Fibroblast of skin of right quadriceps (primary cell): ENCODE measurements at regions not wholly inside any gene's neighbourhood (a gene's known extent, or its start where the extent isn't known, plus 50 kb on each side); places are given as distances from the start of the nearest gene placed in this dataset.

ENCODE experiments used
- DNase-seq: peaks from one replicate; pipeline ENCODE4 v3.0.0-alpha.2; 2013

DNA sequence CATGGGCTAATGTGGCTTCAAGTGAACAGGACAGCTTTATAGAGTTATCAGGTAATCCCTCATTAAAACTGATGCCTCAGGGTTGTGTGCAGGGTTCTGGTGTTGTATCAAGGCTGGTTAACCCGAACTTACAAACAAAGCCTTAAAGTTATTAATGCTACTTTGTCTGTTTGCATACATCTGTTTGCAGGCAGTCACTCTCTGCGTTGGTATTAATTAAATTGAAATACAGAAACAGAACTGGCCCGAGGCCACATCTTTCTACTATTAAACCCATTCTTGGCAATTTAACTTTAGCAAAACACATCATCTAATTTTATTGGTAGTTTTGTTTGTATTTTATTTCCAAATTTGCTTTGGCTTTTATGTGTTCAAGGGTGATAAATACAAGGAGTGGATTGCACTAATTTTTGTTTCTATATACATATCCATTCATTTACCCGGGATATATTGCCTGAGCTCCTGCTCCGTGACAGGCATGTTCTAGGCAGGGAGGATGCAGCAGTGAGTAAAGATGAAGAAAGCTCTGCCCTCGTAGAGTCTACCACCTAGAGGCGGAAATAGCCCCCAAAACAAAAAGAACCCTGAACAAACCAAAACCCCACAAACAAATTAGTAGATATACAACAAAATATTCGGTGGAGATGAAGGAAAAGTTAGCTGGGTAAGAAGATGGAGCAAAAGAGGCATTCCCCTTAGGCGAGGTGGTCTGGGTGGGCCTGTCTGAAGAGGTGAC lies 164.2 kb downstream of the MACROH2A1 start:
- no peak for DNase-seq

DNA sequence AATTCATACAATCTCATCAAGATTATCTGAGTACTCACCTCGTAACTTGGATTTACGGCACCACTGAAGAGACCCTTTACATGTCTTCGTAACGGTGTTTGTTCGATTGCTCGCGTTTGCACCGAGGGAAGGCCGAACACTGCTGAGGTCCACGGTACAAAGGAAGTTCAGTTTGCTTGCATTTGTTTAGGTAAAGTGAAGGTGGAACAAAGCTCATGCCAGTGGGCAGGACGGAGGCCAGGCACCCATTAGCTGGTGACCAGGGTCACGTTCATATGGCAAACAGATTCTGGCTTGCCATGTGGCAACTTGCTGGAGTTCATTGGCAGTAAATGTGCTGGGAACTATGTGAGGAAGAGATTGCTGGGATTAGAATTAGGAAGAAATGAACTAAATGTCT lies 164.8 kb downstream of the MACROH2A1 start:
- DNase-seq = no peak

DNA sequence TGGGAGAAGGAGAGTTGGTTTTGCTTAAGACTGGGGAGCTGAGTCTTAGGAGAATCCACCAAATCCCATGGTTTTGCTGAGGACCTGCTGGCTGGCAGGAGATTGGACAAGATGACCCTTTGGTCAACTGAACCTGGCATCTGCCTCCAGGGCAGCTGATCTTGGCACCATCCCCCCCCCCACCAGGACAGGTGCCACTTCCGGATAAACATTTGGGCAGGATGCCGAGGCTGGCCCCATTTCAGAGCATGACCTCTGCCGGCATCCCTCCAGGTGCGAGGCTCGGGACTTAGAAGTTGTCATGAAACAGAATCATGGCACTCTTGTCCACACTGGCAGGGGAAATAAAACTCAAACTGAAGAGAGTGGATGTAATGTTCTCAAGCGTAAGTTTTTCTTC lies 165.6 kb downstream of the MACROH2A1 start:
- DNase-seq = no peak

DNA sequence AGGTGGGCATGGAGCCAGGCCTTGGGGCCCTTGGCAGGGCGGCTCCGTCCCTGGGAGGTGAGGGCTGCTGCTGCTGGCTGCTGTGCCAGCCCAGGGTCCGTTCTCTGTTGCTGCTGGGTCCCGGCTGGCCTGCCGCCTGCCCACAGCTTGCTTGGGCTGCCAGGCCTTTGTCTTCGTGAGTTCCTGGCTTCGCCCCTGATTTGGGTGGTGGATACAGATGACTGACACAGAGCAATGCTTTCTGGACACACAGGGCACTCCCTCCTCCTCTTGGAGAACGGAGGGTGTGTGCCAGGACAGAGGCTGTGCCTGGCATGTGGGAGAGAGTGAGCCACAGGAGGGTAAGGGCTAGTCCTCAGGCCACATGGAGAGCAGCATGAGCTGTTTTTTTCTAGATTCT lies 166.1 kb downstream of the MACROH2A1 start:
- no peak for DNase-seq

DNA sequence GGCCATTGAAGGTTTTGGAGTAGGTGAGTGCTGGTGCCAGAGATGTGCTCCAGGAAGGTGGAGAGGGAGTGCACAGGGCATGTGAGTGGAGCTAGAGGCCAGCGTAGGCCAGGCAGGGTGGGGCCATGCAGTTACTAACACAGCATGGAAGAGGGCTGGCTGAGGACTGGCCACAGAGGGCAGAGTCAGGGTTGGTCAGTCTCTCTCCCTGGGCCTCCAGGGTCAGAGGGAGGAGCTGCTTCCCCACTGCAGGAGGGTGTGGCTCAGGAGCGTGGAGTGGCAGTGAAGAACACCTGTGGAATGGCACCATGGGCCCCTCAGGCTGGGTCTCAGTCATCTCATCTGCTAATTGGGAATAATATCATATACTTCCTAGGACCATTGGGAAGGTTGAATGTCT lies 167.7 kb downstream of the MACROH2A1 start:
- no peak for DNase-seq

DNA sequence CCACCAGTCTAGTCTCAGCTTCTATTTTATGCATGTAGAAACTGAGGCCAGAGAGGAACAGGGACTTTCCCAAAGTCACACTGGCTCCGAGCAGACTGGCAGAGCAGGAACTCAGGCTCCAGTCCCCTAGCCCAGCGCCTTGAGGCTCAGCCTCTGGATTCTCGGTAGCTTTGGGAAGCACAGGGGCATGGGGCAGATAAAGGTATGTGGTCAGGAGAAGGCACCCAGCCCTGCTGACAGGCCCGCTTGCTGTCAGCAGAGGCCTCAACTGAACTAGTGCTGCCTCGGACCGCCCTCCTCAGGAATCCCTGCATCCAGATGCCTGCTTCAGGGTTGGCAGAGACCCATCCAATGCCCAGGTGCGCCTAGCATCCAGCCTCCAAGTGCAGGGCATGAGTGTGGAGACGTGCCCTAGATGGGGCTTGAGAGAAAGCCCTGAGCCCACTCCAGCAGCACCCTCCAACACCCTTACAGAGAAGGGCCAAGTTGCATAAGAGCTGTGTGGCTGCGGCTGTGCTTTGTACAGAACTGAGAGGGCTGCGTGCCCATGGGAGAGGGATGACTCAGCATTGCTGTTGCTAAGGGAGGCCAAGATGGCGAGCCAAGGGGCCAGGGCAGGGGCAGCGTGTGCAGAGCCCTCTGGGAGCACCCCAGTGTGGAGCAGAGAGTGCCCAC lies 168.6 kb downstream of the MACROH2A1 start:
- DNase-seq = peak; percentile 48

DNA sequence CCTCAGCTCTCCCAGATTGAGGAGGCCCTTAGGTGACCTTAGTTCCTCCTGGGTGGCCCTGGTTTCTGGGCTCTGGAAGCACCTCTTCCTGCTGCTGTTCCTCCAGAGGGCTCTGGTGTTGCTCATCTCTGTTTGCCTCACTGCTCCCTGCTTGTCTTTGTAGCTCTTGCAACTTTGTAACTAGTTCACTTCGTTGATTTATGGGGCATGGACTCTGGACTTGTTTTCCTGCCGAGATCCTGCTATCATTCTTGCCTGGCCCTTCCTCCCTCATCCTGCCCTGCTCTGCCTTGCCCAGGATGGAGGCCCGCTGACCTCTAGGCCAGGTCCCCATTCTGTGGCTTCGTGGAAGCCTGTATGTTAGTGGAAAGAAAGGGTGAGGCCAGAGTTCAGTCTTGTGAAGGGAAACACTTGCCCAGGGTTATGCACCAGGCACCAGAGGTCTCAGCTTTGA lies 169.3 kb downstream of the MACROH2A1 start:
- DNase-seq = no peak

DNA sequence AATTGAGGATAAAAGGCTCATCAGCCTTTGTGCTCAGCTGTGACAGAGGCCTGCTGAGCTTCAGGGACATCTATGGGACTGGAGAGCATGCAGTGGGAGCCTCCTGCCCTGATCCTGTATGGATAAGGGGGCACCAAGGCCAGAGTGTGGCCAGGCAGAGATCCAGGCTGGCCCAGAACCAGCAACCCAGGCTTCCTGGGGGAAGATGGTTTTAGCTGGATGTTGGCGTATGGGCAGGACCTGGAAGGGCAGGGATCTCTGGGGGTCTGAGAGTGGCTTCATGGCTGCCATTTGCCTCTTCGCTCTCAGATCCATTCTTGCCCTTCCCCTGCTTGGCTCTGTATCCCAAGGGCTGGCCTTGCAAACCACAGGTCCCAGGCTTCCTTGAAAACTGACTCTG lies 169.9 kb downstream of the MACROH2A1 start:
- no peak for DNase-seq

DNA sequence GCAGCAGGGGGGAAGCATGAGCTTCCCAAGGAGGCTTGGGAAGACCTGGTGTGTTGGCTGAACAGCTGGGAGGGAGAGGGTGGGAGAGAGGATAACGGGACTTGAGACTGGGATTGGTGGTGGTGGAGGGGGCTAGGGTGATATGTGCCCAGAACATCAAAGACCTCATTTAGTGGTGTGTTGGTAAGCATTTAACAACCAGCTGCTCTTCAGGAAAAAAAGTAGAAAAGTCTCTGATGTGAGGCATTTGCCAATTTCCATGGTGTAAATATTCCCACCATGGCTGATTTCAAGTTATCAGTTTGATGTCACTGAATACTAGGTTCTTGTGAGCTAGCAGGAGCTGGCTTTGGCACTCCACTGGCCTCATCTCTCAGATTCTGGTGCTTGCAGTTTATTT lies 170.8 kb downstream of the MACROH2A1 start:
- no peak for DNase-seq

DNA sequence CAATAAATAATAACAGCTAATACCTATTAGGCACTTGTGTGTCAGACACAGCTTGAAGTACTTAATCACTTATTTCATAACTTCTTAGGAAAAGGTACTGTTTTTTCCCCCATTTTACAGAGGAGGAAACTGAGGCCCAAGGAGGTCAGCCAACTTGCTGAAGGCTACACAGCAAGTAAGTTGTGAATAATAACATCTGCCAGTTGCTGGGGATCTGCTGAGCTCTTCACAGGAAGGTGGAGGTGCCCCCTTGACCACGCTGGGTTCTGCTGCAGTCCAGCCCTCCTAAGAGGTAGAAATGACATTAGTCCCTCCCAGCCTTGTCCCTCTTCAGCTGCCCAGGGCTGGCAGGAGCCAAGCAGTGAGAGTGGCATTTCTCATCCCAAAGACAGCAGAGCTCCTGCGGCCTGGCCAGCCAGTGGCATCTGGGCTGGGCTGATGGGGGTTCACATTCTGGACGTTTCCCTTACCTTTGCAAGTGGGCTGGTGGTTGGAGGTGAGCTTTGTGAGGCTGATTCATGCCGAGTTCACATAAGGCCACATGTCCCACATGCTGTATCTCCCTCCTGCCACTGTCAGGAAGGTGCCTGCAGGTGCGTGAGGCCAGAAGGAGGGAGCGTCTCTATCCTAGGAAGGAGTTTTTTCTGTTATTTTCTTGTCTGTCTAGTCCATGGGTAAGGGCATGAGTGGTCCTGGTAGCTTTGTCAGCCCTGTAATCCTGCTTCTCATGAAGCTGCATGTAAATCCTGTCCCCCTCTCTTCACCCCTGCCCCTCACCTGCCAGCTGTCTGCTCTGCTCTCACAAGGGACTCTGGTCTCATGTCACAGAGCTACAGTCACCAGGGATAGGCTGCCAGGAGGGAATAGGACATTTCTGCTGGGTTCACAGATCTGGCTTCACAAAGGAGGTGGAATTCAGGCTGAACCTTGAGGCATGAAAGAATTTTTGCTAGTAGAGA lies 171.7 kb downstream of the MACROH2A1 start:
- no peak for DNase-seq

DNA sequence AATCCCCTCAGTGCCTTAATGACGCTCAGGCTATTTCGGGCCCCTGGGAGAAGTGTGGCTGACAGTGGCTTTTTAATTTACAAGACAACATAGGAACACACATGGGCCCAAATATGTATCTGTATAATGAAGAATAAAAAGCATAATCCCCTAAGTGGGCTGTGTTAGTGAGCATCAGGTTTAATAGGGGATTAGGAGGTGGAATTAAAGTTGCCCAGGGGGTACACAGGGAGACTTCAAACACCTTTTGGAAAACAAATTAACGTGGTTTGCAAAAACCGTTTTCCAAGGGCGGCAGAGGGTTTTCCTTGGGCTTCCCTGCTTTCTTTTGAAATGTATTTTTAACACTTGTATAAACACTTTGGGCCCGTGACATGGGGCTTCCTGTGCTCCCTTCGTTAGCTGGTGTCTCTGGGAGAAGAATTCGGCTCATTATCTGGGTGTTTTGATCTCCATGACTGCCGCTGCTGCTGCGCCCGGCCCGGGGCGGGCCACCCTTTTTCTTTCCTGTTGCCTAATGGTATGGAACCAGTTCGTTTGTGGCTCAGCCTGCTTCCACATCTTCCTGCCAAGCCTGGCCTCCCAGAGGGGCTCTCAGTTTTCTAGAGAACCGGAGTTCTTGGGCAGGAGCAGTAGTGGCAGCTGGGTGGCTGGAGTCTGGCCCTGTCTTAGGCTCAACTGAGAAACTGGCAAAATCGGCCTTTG lies 173.0 kb downstream of the MACROH2A1 start:
- DNase-seq = no peak

DNA sequence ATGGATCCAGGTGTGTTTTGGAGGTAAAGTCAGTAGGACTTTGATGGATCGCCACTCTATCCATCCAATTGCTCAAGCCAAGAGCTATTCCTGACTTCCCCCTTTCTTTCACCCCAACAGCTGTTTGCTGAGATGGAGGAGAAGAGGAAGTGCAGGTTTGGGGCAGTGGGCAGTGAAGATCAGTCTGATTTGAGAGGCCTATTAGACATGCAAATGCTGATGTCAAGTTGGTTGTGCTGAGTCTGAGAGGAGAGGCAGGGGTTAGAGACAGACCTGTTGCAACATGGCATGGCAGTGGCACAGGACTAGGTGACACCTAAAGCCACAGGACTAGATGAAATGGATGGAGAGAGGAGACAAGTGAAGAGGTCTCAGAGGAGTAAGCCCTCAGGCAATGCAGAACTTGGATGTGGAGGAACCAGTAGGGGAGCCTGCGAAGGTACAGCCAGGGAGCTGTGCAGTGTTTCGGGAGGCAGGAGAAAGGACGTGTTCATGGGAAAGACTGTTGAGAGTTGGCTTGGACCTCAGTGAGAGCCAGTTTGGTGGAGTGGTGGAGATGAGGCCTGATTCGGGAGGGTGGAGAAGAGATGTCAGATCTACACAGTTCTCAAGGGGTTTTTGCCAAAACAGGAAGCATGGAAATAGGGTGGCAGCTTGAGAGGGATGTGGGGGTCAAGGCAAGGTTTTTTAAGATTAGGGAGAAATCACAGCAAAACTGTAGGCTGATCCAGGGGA lies 175.0 kb downstream of the MACROH2A1 start:
- DNase-seq = no peak

DNA sequence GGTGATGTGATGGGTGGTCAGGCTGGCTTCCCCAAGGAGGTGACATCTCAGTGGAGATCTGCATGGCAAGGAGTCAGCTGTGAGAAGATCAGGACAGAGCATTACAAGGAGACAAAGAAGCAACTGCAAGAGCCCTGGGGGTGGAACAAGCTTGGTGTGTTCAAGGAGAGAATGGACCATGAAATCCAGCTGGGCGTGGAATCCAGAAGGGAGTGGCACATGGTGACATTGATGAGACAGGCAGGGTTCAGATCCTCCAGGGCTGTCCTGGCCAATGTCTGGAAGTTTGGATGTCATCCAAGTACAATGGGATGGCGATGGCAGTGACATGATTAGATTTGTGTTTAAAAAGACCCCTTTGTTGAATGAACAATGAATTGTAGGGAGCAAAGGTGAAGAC lies 175.6 kb downstream of the MACROH2A1 start:
- no peak for DNase-seq

DNA sequence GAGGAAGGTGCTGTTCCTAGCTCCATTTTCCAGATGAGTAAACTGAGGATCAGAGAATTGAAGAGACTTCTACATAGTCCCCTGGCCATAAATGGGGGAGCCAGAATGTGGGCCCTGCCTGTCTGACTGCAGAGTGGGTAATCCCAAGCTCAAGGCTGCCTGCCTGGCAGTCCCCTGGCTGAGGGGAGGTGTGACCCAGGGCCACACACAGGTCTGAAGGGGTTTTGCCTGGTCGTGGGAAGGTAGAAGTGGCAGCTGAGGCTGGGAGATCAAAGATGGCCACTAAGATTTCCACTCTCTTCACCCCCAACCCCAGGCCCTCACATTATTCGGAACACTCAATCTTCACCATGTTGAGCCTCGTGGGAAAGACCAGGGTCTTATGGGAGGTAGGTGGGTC lies 176.3 kb downstream of the MACROH2A1 start:
- DNase-seq = no peak

DNA sequence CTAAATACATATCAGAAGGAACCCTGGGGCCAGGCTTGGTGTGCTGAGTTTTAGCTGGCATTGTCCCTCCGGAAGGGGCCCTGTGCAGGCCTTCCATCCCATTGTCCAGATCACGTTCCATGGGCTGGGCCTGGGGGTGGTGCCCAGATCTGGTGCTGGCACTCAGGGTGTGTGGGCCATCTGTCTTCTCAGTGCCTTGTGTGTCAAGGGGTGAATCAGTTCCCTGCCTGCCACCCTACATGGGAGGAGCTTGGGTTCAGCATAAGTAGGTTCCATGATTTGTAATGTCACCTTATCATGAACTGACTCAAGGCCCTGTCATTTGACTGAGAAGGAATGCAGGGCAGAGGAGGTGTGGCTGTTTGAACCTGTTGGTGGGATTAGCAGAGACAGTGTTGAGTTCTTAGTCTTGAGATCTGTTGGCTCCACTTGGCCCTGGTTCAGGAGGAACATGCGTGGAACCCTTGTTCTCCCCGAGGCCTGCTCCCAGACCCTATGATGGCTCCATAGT lies 176.8 kb downstream of the MACROH2A1 start:
- DNase-seq = no peak

DNA sequence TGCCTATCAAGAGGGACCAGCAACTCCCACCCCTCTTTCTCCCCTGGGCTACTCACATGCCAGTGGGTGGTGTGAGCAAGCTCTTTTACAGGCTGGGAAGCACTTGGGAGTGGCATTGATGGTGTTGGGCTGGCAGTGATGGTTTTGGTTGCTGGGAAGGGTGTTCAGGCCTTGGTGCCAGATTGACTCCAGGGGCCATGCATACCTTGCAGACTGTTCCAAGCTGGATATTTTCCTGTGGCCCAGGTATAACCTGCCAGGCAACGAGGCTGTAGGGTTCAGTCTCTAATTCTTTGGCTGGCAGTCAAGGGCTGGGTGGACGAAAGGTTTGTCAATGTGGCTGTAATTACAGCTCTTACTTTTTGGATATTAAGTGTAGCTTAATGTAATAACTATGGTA lies 177.3 kb downstream of the MACROH2A1 start:
- no peak for DNase-seq

DNA sequence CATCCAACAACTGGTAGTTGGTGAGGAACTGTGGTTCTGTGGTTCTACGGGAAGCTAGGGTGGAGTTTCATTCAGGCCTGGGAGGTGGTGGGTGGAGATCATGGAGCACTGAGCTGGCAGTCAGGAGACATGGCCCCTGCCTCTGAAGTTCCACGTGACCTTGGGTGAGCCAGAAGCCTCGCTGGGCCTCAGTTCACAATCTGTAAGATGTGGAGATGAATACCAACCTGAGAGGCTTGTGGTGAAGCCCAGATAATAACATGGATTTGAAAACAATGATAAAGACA lies 177.9 kb downstream of the MACROH2A1 start:
- DNase-seq = no peak

DNA sequence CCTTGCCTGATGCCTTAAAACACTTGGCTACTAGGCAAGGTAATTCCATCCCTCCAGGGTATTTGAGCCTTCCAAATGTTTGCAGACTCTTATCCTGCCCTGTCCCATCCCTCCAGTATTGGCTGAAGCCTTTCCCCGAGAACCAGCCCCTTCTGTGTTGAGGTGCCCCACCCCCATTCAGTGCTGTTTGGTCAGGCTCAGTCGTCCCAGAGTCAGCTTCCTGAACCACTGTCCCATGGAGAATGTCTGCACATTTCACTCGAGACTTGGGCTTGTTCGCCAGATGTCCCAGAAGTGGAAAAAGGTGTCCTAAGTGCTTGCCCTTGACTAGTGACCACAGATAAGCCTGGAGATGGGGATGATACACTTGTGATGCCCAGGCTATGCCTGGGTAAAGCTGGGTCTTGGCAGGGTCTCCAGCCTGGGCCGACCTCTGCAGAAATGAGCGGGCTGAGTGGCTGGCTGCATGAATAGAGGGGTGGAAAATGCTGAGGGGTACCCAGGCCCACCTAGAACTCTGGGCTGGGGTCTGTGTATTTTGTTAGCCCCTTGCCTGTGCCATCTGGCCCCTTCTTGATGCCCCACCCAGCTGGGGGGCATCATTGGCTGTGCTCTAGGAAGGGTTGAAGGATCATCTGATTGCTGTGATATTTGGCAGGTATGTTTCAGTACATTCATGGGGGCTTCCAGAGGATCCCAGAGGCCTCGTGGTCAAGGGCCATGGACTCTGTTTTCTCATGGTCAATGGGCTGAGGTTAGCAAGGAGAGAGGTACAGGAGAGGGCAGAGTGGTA lies 178.4 kb downstream of the MACROH2A1 start:
- DNase-seq = no peak

DNA sequence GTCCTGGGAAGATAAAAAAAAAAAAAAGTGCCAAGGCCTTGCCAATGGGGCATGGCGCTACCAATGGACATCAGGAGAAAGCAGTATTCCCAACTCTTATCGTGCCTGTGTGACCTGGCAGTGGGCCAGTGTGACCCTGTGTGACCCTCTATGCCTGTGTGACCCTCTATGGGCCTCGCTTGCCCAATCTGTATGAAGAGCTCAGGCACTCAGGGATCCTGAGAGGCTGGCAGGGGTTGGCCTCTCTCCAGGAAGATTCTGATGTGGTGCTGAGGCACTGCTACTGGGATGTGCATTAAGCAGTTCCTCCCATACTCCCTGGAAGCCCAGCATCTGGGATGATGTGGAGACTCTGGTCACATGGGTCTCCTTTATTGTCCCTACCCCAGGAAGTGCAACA lies 179.2 kb downstream of the MACROH2A1 start:
- no peak for DNase-seq

DNA sequence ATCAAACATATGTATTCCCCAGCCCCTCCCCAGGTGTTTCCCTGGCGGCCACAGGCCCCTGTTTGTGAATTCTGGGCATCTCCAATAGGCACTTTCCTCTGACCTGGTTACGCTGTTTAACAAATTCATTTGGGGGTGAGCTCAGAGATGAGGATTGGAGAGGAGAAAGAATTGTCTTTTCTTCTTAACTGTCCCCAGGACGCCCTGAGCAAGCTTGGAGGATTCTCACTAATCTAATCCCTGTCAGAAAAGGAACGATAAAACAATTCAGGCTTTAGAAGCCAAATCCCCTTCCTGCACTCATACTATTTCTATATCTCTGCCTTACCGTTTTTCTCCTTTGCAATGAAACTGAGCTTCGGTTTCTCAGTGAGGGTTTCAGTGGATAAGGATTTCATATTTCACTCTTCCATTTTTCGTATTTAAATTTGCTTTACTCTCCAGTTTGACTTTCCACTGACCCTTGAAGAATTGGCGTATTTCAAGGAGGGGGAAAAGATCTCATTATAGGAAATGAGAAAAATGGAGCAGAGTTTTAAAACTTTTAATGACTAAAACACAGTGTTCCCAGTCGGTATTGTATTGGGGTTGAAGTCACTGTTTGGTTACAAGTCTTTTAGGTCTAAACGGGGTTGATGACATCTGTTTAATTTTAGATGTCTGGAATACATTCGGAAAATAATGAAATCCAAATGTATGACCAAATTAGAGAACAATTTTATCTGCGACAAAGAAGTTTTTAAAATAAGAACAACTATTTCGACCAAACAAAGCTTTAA lies 180.1 kb downstream of the MACROH2A1 start:
- no peak for DNase-seq

DNA sequence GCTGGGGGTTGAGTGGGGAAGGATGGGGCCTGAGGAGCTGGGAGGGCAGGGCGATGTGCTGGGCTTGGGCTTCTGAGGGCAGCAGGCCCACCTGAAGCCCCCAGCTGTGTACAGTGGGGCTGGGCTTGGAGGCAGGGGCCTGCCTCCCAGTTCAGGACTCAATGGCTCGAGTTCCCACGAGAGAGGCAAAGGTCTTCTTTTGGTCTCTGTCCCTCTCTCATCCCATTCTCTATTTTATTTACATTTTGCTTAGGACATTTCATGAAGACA lies 180.6 kb downstream of the MACROH2A1 start:
- DNase-seq = no peak
